ENCODE measurements at regions not wholly inside any gene's neighbourhood (a gene's known extent, or its start where the extent isn't known, plus 50 kb on each side); places are given as distances from the start of the nearest gene placed in this dataset.

DNA sequence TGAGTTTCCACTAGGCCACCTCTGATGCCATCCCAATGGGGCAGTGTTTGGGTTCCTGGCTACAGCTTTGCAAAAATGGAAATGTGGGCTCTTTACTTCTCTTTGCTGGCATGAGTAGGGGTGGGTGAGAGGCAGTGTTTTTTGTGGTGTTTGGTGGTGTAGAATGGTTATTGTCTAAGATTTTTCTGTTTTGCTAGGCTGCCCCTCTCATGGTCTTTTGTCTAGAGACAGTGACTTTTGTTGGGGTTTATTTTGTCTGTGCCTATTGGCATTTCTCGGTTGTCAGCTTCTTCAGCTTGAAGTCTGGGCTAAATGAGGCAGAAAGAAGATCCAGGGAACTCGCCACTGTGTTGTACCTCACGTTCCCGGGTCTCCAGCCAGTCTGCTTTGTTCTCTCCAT, 112.1 kb downstream of the CENPF start:
- H2AFZ ChIP-seq (ENCODE audit: low read depth, low read length): no peak overlapping the region
- H3K36me3 ChIP-seq (ENCODE audit: insufficient read depth, low read length): no peaks in the 10 kb centered on the region
- Mint-ChIP-seq H3K27me3 (ENCODE audit: low read depth, unreplicated experiment) (no peaks in the 10 kb centered on the region), H3K27ac (ENCODE audit: unreplicated experiment) (no peak overlapping the region), H3K36me3 (ENCODE audit: low read depth, unreplicated experiment) (no peaks in the 10 kb centered on the region), H3K4me1 (ENCODE audit: low read depth, unreplicated experiment) (no peaks in the 10 kb centered on the region), H3K9me3 (ENCODE audit: unreplicated experiment) (no peaks in the 10 kb centered on the region), H3K4me3 (ENCODE audit: unreplicated experiment) (no peak overlapping the region)
- no peak overlapping the region for H3K4me2 ChIP-seq (ENCODE audit: low read length)
- H3K79me2 ChIP-seq (ENCODE audit: insufficient read depth, low read length): no peaks in the 10 kb centered on the region
- no peaks in the 10 kb centered on the region for H3K9me3 ChIP-seq (ENCODE audit: insufficient read depth, low read depth, low read length)
- no peak overlapping the region for H3K9ac ChIP-seq (ENCODE audit: low read length)
- no peak overlapping the region for H3K4me3 ChIP-seq (ENCODE audit: insufficient read depth, low read depth, low read length)
- TF ChIP-seq EZH2 (IDR thresholded peaks at IDR 0.05; ENCODE audit: insufficient read depth, low read length): no peak
- no peak for TF ChIP-seq CTCF (IDR thresholded peaks at IDR 0.05; ENCODE audit: insufficient read depth, low read depth, low read length)
- no peaks in the 10 kb centered on the region for H4K20me1 ChIP-seq (ENCODE audit: insufficient read depth, low read length)
- peaks cover 3% of the 10 kb centered on the region for H3K4me1 ChIP-seq (ENCODE audit: insufficient read depth, low read length)
- no peak overlapping the region for H3K27ac ChIP-seq (ENCODE audit: low read depth, low read length)
- FAIRE-seq (no peak), DNase-seq (ENCODE audit: low read depth) (no peak)
- H3K27me3 ChIP-seq (ENCODE audit: insufficient read depth, low read length): no peaks in the 10 kb centered on the region

- H3K27me3 ChIP-seq (ENCODE audit: insufficient read depth, low read length): no peaks in the 10 kb centered on the region
- no peak overlapping the region for H3K4me3 ChIP-seq (ENCODE audit: insufficient read depth, low read depth, low read length)
- DNase-seq (ENCODE audit: low read depth) (peak; percentile 18), FAIRE-seq (no peak)
- no peaks in the 10 kb centered on the region for H3K36me3 ChIP-seq (ENCODE audit: insufficient read depth, low read length)
- Mint-ChIP-seq H3K4me3 (ENCODE audit: unreplicated experiment) (no peak overlapping the region), H3K9me3 (ENCODE audit: unreplicated experiment) (peaks cover 4% of the 10 kb centered on the region), H3K27ac (ENCODE audit: unreplicated experiment) (no peak overlapping the region), H3K27me3 (ENCODE audit: low read depth, unreplicated experiment) (no peaks in the 10 kb centered on the region), H3K4me1 (ENCODE audit: low read depth, unreplicated experiment) (no peaks in the 10 kb centered on the region), H3K36me3 (ENCODE audit: low read depth, unreplicated experiment) (no peaks in the 10 kb centered on the region)
- peaks cover 3% of the 10 kb centered on the region for H3K4me1 ChIP-seq (ENCODE audit: insufficient read depth, low read length)
- TF ChIP-seq EZH2 (IDR thresholded peaks at IDR 0.05; ENCODE audit: insufficient read depth, low read length) (no peak), CTCF (IDR thresholded peaks at IDR 0.05; ENCODE audit: insufficient read depth, low read depth, low read length) (no peak)
- H3K9me3 ChIP-seq (ENCODE audit: insufficient read depth, low read depth, low read length): no peaks in the 10 kb centered on the region
- no peak overlapping the region for H3K4me2 ChIP-seq (ENCODE audit: low read length)
- no peaks in the 10 kb centered on the region for H4K20me1 ChIP-seq (ENCODE audit: insufficient read depth, low read length)
- no peak overlapping the region for H3K9ac ChIP-seq (ENCODE audit: low read length)
- H2AFZ ChIP-seq (ENCODE audit: low read depth, low read length): no peak overlapping the region
- no peak overlapping the region for H3K27ac ChIP-seq (ENCODE audit: low read depth, low read length)
- H3K79me2 ChIP-seq (ENCODE audit: insufficient read depth, low read length): no peaks in the 10 kb centered on the region
Observed at GRCh38 chr1:214717351-214717750, 114.4 kb downstream of the CENPF start.

GRCh38 chr1:214718724-214719123, 115.7 kb downstream of the CENPF start:
- H3K9me3 ChIP-seq (ENCODE audit: insufficient read depth, low read depth, low read length): no peaks in the 10 kb centered on the region
- no peaks in the 10 kb centered on the region for H3K27me3 Mint-ChIP-seq (ENCODE audit: low read depth, unreplicated experiment)
- no peak overlapping the region for H3K9ac ChIP-seq (ENCODE audit: low read length)
- no peak overlapping the region for H3K4me3 ChIP-seq (ENCODE audit: insufficient read depth, low read depth, low read length)
- no peaks in the 10 kb centered on the region for H3K27me3 ChIP-seq (ENCODE audit: insufficient read depth, low read length)
- peaks cover 3% of the 10 kb centered on the region for H3K4me1 ChIP-seq (ENCODE audit: insufficient read depth, low read length)
- no peaks in the 10 kb centered on the region for H3K36me3 Mint-ChIP-seq (ENCODE audit: low read depth, unreplicated experiment)
- H2AFZ ChIP-seq (ENCODE audit: low read depth, low read length): no peak overlapping the region
- no peak for FAIRE-seq
- H3K36me3 ChIP-seq (ENCODE audit: insufficient read depth, low read length): no peaks in the 10 kb centered on the region
- H3K27ac Mint-ChIP-seq (ENCODE audit: unreplicated experiment): no peak overlapping the region
- H3K4me3 Mint-ChIP-seq (ENCODE audit: unreplicated experiment): no peak overlapping the region
- no peak overlapping the region for H3K4me2 ChIP-seq (ENCODE audit: low read length)
- H3K9me3 Mint-ChIP-seq (ENCODE audit: unreplicated experiment): peaks cover 4% of the 10 kb centered on the region
- H3K4me1 Mint-ChIP-seq (ENCODE audit: low read depth, unreplicated experiment): no peaks in the 10 kb centered on the region
- no peak overlapping the region for H3K27ac ChIP-seq (ENCODE audit: low read depth, low read length)
- H4K20me1 ChIP-seq (ENCODE audit: insufficient read depth, low read length): no peaks in the 10 kb centered on the region
- TF ChIP-seq EZH2 (IDR thresholded peaks at IDR 0.05; ENCODE audit: insufficient read depth, low read length): no peak
- no peak for TF ChIP-seq CTCF (IDR thresholded peaks at IDR 0.05; ENCODE audit: insufficient read depth, low read depth, low read length)
- no peaks in the 10 kb centered on the region for H3K79me2 ChIP-seq (ENCODE audit: insufficient read depth, low read length)
- DNase-seq (ENCODE audit: low read depth): peak; percentile 33

Measured in astrocyte (in vitro differentiated cells and primary cell).